HG03108 (cell line): ENCODE measurements at regions not wholly inside any gene's neighbourhood (a gene's known extent, or its start where the extent isn't known, plus 50 kb on each side); places are given as distances from the start of the nearest gene placed in this dataset.

ENCODE experiments used
- ATAC-seq: cut with Tn5 transposase; IDR thresholded peaks from one replicate; pipeline ENCODE4 v1.9.1; 2021; ENCODE audit warnings: moderate library complexity; ENCODE audit not compliant: unreplicated experiment

GRCh38 chr22:48173773-48174160 is 1411.3 kb downstream of the TBC1D22A start:
- ATAC-seq, result no peak

- no peak for ATAC-seq
Observed at GRCh38 chr22:48173061-48173772, 1410.8 kb downstream of the TBC1D22A start.

- no peak for ATAC-seq
Observed at GRCh38 chr22:48171271-48171691, 1408.8 kb downstream of the TBC1D22A start.

- ATAC-seq, result no peak
Observed at GRCh38 chr22:48169227-48169626, 1406.8 kb downstream of the TBC1D22A start.

GRCh38 chr22:48167238-48167637 is 1404.8 kb downstream of the TBC1D22A start:
- no peak for ATAC-seq

GRCh38 chr22:48161298-48161697 is 1398.8 kb downstream of the TBC1D22A start:
- no peak for ATAC-seq

GRCh38 chr22:48157676-48158075 is 1395.2 kb downstream of the TBC1D22A start:
- no peak for ATAC-seq

GRCh38 chr22:48156603-48157355 is 1394.3 kb downstream of the TBC1D22A start:
- ATAC-seq, result no peak

GRCh38 chr22:48155446-48155845 is 1393.0 kb downstream of the TBC1D22A start:
- ATAC-seq, result no peak

GRCh38 chr22:48154943-48155240 is 1392.4 kb downstream of the TBC1D22A start:
- no peak for ATAC-seq

- no peak for ATAC-seq
Observed at GRCh38 chr22:48154169-48154942, 1391.9 kb downstream of the TBC1D22A start.

GRCh38 chr22:48153726-48154125 is 1391.3 kb downstream of the TBC1D22A start:
- no peak for ATAC-seq

GRCh38 chr22:48152916-48153315 is 1390.5 kb downstream of the TBC1D22A start:
- no peak for ATAC-seq

GRCh38 chr22:48152164-48152775 is 1389.8 kb downstream of the TBC1D22A start:
- ATAC-seq, result no peak

GRCh38 chr22:48151641-48152040 is 1389.2 kb downstream of the TBC1D22A start:
- ATAC-seq, result no peak

GRCh38 chr22:48147831-48148230 is 1385.4 kb downstream of the TBC1D22A start:
- ATAC-seq, result no peak

GRCh38 chr22:48147404-48147803 is 1385.0 kb downstream of the TBC1D22A start:
- ATAC-seq, result no peak

- ATAC-seq, result no peak
Observed at GRCh38 chr22:48146426-48146825, 1384.0 kb downstream of the TBC1D22A start.

- no peak for ATAC-seq
Observed at GRCh38 chr22:48145738-48146137, 1383.3 kb downstream of the TBC1D22A start.

- no peak for ATAC-seq
Observed at GRCh38 chr22:48144318-48144717, 1381.9 kb downstream of the TBC1D22A start.

- no peak for ATAC-seq
Observed at GRCh38 chr22:48143856-48144255, 1381.4 kb downstream of the TBC1D22A start.
